ENCODE measurements at regions not wholly inside any gene's neighbourhood (a gene's known extent, or its start where the extent isn't known, plus 50 kb on each side); places are given as distances from the start of the nearest gene placed in this dataset.
A peak's percentile ranks its signal among the peaks of the same experiment; 100 is the strongest.

GRCh38 chr4:96312046-96312685 lies 472.3 kb downstream of the PDHA2 start:
- peak in 2 of 6 donors; percentile 7 to 23 for DNase-seq (ENCODE audit: low read depth in 4 of 6, low spot score in 6 of 6)
- 82% methylated on average over 1 of the region's 4 CpGs for WGBS (ENCODE audit: insufficient coverage)
- Histone ChIP-seq H3K4me3 (ENCODE audit: low read depth, low read length) (no peak overlapping the region), H3K36me3 (ENCODE audit: control insufficient read depth, insufficient read depth, low read length) (no peaks in the 10 kb centered on the region), H3K27me3 (ENCODE audit: control insufficient read depth, insufficient read depth, low read length) (no peaks in the 10 kb centered on the region), H3K9me3 (ENCODE audit: control insufficient read depth, insufficient read depth, low read length) (no peaks in the 10 kb centered on the region), H3K4me1 (ENCODE audit: control insufficient read depth, insufficient read depth, low read length) (no peaks in the 10 kb centered on the region), H3K27ac (ENCODE audit: low read depth, low read length) (no peak overlapping the region)

- Histone ChIP-seq H3K27ac (ENCODE audit: low read depth, low read length) (no peak overlapping the region), H3K4me3 (ENCODE audit: low read depth, low read length) (no peak overlapping the region), H3K9me3 (ENCODE audit: control insufficient read depth, insufficient read depth, low read length) (no peaks in the 10 kb centered on the region), H3K4me1 (ENCODE audit: control insufficient read depth, insufficient read depth, low read length) (no peaks in the 10 kb centered on the region), H3K27me3 (ENCODE audit: control insufficient read depth, insufficient read depth, low read length) (no peaks in the 10 kb centered on the region), H3K36me3 (ENCODE audit: control insufficient read depth, insufficient read depth, low read length) (no peaks in the 10 kb centered on the region)
- 50% methylated on average over 2 of the region's 2 CpGs for WGBS (ENCODE audit: insufficient coverage)
- peak in 1 of 6 donors; percentile 3 for DNase-seq (ENCODE audit: low read depth in 4 of 6, low spot score in 6 of 6)
These were observed 475.9 kb downstream of the PDHA2 start for GRCh38 chr4:96315815-96316214.

- Histone ChIP-seq H3K27ac (ENCODE audit: low read depth, low read length) (no peak overlapping the region), H3K27me3 (ENCODE audit: control insufficient read depth, insufficient read depth, low read length) (no peaks in the 10 kb centered on the region), H3K4me1 (ENCODE audit: control insufficient read depth, insufficient read depth, low read length) (no peaks in the 10 kb centered on the region), H3K36me3 (ENCODE audit: control insufficient read depth, insufficient read depth, low read length) (no peaks in the 10 kb centered on the region), H3K9me3 (ENCODE audit: control insufficient read depth, insufficient read depth, low read length) (no peaks in the 10 kb centered on the region), H3K4me3 (ENCODE audit: low read depth, low read length) (no peak overlapping the region)
- DNase-seq (ENCODE audit: low read depth in 4 of 6, low spot score in 6 of 6): peak in 1 of 6 donors; percentile 86
- WGBS (ENCODE audit: insufficient coverage): no CpG with 5 or more reads among the region's 2 CpGs
These were observed 476.9 kb downstream of the PDHA2 start for GRCh38 chr4:96316776-96317175.

GRCh38 chr4:96317891-96318290 lies 478.0 kb downstream of the PDHA2 start:
- H3K4me1 ChIP-seq (ENCODE audit: control insufficient read depth, insufficient read depth, low read length): no peaks in the 10 kb centered on the region
- no peak overlapping the region for H3K4me3 ChIP-seq (ENCODE audit: low read depth, low read length)
- H3K36me3 ChIP-seq (ENCODE audit: control insufficient read depth, insufficient read depth, low read length): no peaks in the 10 kb centered on the region
- H3K9me3 ChIP-seq (ENCODE audit: control insufficient read depth, insufficient read depth, low read length): no peaks in the 10 kb centered on the region
- no peak overlapping the region for H3K27ac ChIP-seq (ENCODE audit: low read depth, low read length)
- DNase-seq (ENCODE audit: low read depth in 4 of 6, low spot score in 6 of 6): peak in 1 of 6 donors; percentile 70
- 87% methylated on average over 3 of the region's 6 CpGs for WGBS (ENCODE audit: insufficient coverage)
- H3K27me3 ChIP-seq (ENCODE audit: control insufficient read depth, insufficient read depth, low read length): no peaks in the 10 kb centered on the region

- no peak overlapping the region for H3K4me3 ChIP-seq (ENCODE audit: low read depth, low read length)
- H3K4me1 ChIP-seq (ENCODE audit: control insufficient read depth, insufficient read depth, low read length): no peaks in the 10 kb centered on the region
- H3K36me3 ChIP-seq (ENCODE audit: control insufficient read depth, insufficient read depth, low read length): no peaks in the 10 kb centered on the region
- WGBS (ENCODE audit: insufficient coverage): no CpG with 5 or more reads among the region's 1 CpG
- H3K9me3 ChIP-seq (ENCODE audit: control insufficient read depth, insufficient read depth, low read length): no peaks in the 10 kb centered on the region
- no peaks in the 10 kb centered on the region for H3K27me3 ChIP-seq (ENCODE audit: control insufficient read depth, insufficient read depth, low read length)
- no peak for DNase-seq (ENCODE audit: low read depth in 4 of 6, low spot score in 6 of 6)
- no peak overlapping the region for H3K27ac ChIP-seq (ENCODE audit: low read depth, low read length)
These were observed 487.0 kb downstream of the PDHA2 start for GRCh38 chr4:96326846-96327245.

- WGBS (ENCODE audit: insufficient coverage): no CpG with 5 or more reads among the region's 1 CpG
- H3K36me3 ChIP-seq (ENCODE audit: control insufficient read depth, insufficient read depth, low read length): no peaks in the 10 kb centered on the region
- H3K27me3 ChIP-seq (ENCODE audit: control insufficient read depth, insufficient read depth, low read length): no peaks in the 10 kb centered on the region
- no peak overlapping the region for H3K27ac ChIP-seq (ENCODE audit: low read depth, low read length)
- no peaks in the 10 kb centered on the region for H3K9me3 ChIP-seq (ENCODE audit: control insufficient read depth, insufficient read depth, low read length)
- no peaks in the 10 kb centered on the region for H3K4me1 ChIP-seq (ENCODE audit: control insufficient read depth, insufficient read depth, low read length)
- H3K4me3 ChIP-seq (ENCODE audit: low read depth, low read length): no peak overlapping the region
- DNase-seq (ENCODE audit: low read depth in 4 of 6, low spot score in 6 of 6): no peak
These were observed 502.3 kb downstream of the PDHA2 start for GRCh38 chr4:96342196-96342595.

- no peaks in the 10 kb centered on the region for H3K36me3 ChIP-seq (ENCODE audit: control insufficient read depth, insufficient read depth, low read length)
- no peak for DNase-seq (ENCODE audit: low read depth in 4 of 6, low spot score in 6 of 6)
- WGBS (ENCODE audit: insufficient coverage): no CpG with 5 or more reads among the region's 2 CpGs
These were observed 503.0 kb downstream of the PDHA2 start for GRCh38 chr4:96342790-96343455.

GRCh38 chr4:96343836-96344235 lies 503.9 kb downstream of the PDHA2 start:
- Histone ChIP-seq H3K36me3 (ENCODE audit: control insufficient read depth, insufficient read depth, low read length) (no peaks in the 10 kb centered on the region), H3K4me3 (ENCODE audit: low read depth, low read length) (no peak overlapping the region), H3K4me1 (ENCODE audit: control insufficient read depth, insufficient read depth, low read length) (no peaks in the 10 kb centered on the region), H3K27me3 (ENCODE audit: control insufficient read depth, insufficient read depth, low read length) (no peaks in the 10 kb centered on the region), H3K9me3 (ENCODE audit: control insufficient read depth, insufficient read depth, low read length) (no peaks in the 10 kb centered on the region), H3K27ac (ENCODE audit: low read depth, low read length) (no peak overlapping the region)
- DNase-seq (ENCODE audit: low read depth in 4 of 6, low spot score in 6 of 6): peak in 1 of 6 donors; percentile 7

More at GRCh38 chr4:96342790-96343455, 503.0 kb downstream of the PDHA2 start:
- H3K27me3 ChIP-seq (ENCODE audit: control insufficient read depth, insufficient read depth, low read length): no peaks in the 10 kb centered on the region
- H3K4me3 ChIP-seq (ENCODE audit: low read depth, low read length): no peak overlapping the region
- H3K9me3 ChIP-seq (ENCODE audit: control insufficient read depth, insufficient read depth, low read length): no peaks in the 10 kb centered on the region
- no peak overlapping the region for H3K27ac ChIP-seq (ENCODE audit: low read depth, low read length)
- H3K4me1 ChIP-seq (ENCODE audit: control insufficient read depth, insufficient read depth, low read length): no peaks in the 10 kb centered on the region

- Histone ChIP-seq H3K36me3 (ENCODE audit: control insufficient read depth, insufficient read depth, low read length) (no peaks in the 10 kb centered on the region), H3K9me3 (ENCODE audit: control insufficient read depth, insufficient read depth, low read length) (no peaks in the 10 kb centered on the region), H3K4me1 (ENCODE audit: control insufficient read depth, insufficient read depth, low read length) (no peaks in the 10 kb centered on the region), H3K4me3 (ENCODE audit: low read depth, low read length) (no peak overlapping the region), H3K27ac (ENCODE audit: low read depth, low read length) (no peak overlapping the region), H3K27me3 (ENCODE audit: control insufficient read depth, insufficient read depth, low read length) (no peaks in the 10 kb centered on the region)
- 100% methylated on average over 1 of the region's 2 CpGs for whole genome bisulfite sequencing (ENCODE audit: insufficient coverage)
- no peak for DNase-seq (ENCODE audit: low read depth in 4 of 6, low spot score in 6 of 6)
These were observed 507.7 kb downstream of the PDHA2 start for GRCh38 chr4:96347582-96347981.

- Histone ChIP-seq H3K27ac (ENCODE audit: low read depth, low read length) (no peak overlapping the region), H3K4me3 (ENCODE audit: low read depth, low read length) (no peak overlapping the region), H3K4me1 (ENCODE audit: control insufficient read depth, insufficient read depth, low read length) (no peaks in the 10 kb centered on the region), H3K36me3 (ENCODE audit: control insufficient read depth, insufficient read depth, low read length) (no peaks in the 10 kb centered on the region), H3K27me3 (ENCODE audit: control insufficient read depth, insufficient read depth, low read length) (no peaks in the 10 kb centered on the region), H3K9me3 (ENCODE audit: control insufficient read depth, insufficient read depth, low read length) (no peaks in the 10 kb centered on the region)
- peak in 1 of 6 donors; percentile 22 for DNase-seq (ENCODE audit: low read depth in 4 of 6, low spot score in 6 of 6)
- no CpG with 5 or more reads among the region's 3 CpGs for WGBS (ENCODE audit: insufficient coverage)
These were observed 512.2 kb downstream of the PDHA2 start for GRCh38 chr4:96352051-96352517.

Data from spinal cord (tissue), 9 donors.